NB4 (cell line): ENCODE measurements at regions not wholly inside any gene's neighbourhood (a gene's known extent, or its start where the extent isn't known, plus 50 kb on each side); places are given as distances from the start of the nearest gene placed in this dataset.
A peak's percentile ranks its signal among the peaks of the same experiment; 100 is the strongest.

Experiments
- DNase-seq: peaks from one replicate; pipeline ENCODE4 v3.0.0; 2010; ENCODE audit warnings: low read depth
- H3K4me3 ChIP-seq: one replicate; pipeline ENCODE4 v1.5.1; 2011; ENCODE audit warnings: mild to moderate bottlenecking, low read depth, low read length, moderate library complexity
- MAX ChIP-seq: IDR thresholded peaks from 2 replicates; pipeline ENCODE4 v1.6.1; 2011; ENCODE audit warnings: low read depth, low read length
- MYC ChIP-seq: IDR thresholded peaks from 2 replicates; pipeline ENCODE4 v1.6.1; 2011; ENCODE audit warnings: low read depth, low read length
- POLR2A ChIP-seq: IDR thresholded peaks from 2 replicates; pipeline ENCODE4 v1.6.1; 2011; ENCODE audit warnings: mild to moderate bottlenecking; ENCODE audit not compliant: insufficient read length; ENCODE audit errors: extremely low read depth
- TF ChIP-seq, protein P1 (sequence below): IDR thresholded peaks from one replicate; pipeline ENCODE4 v1.5.1; 2012; ENCODE audit warnings: low read depth, low read length

DNA sequence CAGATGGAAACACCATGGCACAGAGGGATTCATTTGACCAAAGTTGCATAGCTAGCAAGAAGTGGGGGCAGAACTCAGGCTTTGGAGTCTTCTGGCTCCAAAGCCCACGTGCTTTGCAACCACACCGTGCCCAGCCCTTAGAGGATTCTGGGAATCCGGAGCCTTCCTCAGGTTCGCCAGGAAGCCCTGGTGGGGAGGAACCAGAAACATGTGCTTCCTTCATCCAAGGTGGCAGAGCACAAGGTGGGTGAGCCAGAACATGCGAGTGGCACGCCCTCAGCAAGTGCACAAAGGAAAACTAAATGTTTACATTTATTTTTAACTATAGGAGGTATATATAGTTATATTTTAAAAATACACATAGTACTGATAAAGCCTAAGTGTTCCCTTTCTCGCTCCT lies 151.9 kb upstream of the NECTIN1 start:
- DNase-seq = no peak
- TF ChIP-seq POLR2A (no peak), MAX (no peak), MYC (no peak)
- TF ChIP-seq, protein P1, sequence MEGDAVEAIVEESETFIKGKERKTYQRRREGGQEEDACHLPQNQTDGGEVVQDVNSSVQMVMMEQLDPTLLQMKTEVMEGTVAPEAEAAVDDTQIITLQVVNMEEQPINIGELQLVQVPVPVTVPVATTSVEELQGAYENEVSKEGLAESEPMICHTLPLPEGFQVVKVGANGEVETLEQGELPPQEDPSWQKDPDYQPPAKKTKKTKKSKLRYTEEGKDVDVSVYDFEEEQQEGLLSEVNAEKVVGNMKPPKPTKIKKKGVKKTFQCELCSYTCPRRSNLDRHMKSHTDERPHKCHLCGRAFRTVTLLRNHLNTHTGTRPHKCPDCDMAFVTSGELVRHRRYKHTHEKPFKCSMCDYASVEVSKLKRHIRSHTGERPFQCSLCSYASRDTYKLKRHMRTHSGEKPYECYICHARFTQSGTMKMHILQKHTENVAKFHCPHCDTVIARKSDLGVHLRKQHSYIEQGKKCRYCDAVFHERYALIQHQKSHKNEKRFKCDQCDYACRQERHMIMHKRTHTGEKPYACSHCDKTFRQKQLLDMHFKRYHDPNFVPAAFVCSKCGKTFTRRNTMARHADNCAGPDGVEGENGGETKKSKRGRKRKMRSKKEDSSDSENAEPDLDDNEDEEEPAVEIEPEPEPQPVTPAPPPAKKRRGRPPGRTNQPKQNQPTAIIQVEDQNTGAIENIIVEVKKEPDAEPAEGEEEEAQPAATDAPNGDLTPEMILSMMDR = no peak
- no peak overlapping the region for H3K4me3 ChIP-seq

GRCh38 chr11:119880143-119880542 lies 151.1 kb upstream of the NECTIN1 start:
- TF ChIP-seq MYC (no peak), POLR2A (no peak), MAX (no peak)
- TF ChIP-seq, protein P1 = no peak
- no peak for DNase-seq
- no peak overlapping the region for H3K4me3 ChIP-seq

DNA sequence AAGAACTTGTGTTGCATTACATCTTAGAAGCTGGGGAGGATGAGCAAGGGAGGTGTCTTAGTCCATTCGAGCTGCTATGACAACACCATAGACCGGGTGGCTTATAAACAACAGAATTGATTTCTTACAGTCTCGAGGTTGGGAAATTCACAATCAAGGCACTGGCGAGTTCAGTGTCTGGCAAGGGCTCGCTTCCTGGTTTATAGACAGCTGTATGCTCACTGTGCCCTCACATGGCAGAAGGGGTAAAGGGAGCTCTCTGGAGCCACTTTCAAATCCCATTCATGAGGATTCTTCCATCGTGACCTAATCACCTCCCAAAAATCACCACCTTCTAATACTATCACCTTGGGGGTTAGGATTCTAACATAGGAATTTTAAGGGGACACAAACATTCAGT lies 150.0 kb upstream of the NECTIN1 start:
- H3K4me3 ChIP-seq = no peak overlapping the region
- DNase-seq = peak; percentile 33
- TF ChIP-seq MAX = no peak
- TF ChIP-seq MYC = no peak
- no peak for TF ChIP-seq POLR2A
- TF ChIP-seq, protein P1 = no peak

- H3K4me3 ChIP-seq = no peak overlapping the region
- no peak for DNase-seq
- TF ChIP-seq MAX (no peak), MYC (no peak), POLR2A (no peak)
- TF ChIP-seq, protein P1 = no peak
Observed at GRCh38 chr11:119876841-119877240, 147.8 kb upstream of the NECTIN1 start.

GRCh38 chr11:119875841-119876600 lies 147.0 kb upstream of the NECTIN1 start:
- DNase-seq = no peak
- TF ChIP-seq, protein P1 = no peak
- no peak for TF ChIP-seq POLR2A
- no peak for TF ChIP-seq MAX
- TF ChIP-seq MYC = no peak

More at GRCh38 chr11:119875841-119876600, 147.0 kb upstream of the NECTIN1 start:
- H3K4me3 ChIP-seq = no peak overlapping the region
